ENCODE measurements at regions not wholly inside any gene's neighbourhood (a gene's known extent, or its start where the extent isn't known, plus 50 kb on each side); places are given as distances from the start of the nearest gene placed in this dataset.

DNA sequence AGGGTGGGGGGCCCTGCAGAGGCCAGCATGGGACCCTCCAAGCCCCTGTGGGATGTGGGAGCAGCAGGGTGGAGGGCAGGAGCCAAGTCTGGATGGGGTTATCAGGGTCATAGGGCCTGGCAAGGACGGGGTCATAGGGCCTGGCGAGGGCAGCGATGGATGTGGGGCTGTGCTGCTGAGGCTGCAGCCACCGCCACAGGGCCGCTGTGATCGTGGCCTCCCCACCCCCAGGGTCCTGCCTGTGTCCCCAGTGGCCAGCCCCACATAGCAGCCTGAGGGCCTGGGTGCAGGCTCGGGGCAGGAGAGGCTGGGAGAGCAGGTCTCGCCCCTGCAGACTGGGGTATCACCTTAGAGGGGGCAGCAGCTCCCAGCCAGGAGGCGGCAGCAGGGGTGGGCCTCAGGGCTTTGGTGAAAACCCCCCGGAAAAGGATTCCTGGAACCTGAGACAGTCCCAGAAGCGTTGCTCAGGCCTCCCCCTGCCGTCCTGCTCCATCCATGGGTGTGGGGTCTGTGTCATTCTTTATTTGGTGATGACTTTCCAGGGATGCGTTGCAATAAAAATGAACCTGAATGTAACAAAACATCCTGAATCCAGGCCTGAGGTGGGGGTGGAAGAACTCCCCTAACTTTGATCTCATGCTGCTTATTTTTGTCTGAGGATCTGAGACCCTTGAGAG, 107.3 kb upstream of the SHH start:
- H3K4me3 ChIP-seq (ENCODE audit: low read depth, low read length): no peak overlapping the region
- no peak for DNase-seq (ENCODE audit: low read depth)

DNA sequence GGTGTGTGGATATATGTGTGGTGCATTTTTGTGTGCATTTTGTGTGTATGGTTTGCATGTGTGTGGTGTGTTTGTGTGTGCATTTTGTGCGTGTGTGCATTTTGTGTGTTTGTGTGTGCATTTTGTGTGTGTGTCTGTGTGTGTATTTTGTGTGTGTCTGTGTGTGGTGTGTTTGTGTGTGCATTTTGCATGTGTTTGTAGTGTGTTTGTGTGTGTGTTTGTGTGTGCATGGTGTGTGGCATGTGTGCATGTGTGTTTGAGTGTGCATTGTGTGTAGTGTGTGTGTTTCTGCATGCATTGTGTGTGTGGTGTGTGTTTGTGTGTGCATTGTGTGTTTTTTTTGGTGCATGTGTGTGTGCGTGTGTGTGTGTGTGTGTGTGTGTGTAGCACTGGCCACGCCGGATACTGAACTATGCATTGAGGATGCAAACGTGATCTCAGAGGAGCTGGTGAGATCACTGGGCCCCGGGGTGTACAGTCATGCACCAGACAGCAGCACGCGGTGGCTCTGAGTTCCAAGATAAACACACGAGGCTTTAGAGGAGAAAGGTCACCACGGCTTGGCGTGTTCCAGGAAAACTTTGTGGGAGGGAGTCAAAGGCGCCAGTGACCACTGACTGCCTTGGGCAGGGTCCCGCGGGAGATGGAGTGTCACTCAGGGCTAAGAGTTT, 106.6 kb upstream of the SHH start:
- no peak overlapping the region for H3K4me3 ChIP-seq (ENCODE audit: low read depth, low read length)
- peak; percentile 86 for DNase-seq (ENCODE audit: low read depth)

DNA sequence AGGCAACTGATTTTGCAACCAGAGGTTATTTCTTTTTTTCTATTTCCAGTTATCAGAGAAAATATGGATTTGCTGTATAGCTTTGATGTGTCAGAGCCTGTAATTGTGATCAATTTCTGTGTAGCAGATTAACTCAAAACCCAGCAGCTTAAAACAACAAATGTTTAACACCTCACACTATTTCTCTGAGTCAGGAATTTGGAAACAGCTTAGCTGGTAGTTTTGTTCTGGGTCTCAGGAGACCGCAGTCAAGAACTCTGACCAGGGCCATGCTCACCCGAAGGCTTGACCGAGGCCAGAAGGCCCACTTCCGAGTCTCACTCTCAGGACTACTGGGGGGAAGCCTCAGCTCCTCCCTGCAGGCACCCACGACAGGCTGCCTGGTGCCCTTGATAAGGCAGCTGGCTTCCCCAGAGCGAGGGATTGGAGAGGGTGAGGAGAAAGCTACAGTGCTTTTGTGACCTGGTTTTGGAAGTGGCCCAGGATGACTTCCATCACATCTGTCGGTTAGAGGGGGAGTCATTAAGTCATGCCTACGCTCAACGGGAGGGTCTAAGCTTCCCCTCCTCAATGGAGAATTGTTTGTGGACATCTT, 105.7 kb upstream of the SHH start:
- no peak overlapping the region for H3K4me3 ChIP-seq (ENCODE audit: low read depth, low read length)
- no peak for DNase-seq (ENCODE audit: low read depth)

DNA sequence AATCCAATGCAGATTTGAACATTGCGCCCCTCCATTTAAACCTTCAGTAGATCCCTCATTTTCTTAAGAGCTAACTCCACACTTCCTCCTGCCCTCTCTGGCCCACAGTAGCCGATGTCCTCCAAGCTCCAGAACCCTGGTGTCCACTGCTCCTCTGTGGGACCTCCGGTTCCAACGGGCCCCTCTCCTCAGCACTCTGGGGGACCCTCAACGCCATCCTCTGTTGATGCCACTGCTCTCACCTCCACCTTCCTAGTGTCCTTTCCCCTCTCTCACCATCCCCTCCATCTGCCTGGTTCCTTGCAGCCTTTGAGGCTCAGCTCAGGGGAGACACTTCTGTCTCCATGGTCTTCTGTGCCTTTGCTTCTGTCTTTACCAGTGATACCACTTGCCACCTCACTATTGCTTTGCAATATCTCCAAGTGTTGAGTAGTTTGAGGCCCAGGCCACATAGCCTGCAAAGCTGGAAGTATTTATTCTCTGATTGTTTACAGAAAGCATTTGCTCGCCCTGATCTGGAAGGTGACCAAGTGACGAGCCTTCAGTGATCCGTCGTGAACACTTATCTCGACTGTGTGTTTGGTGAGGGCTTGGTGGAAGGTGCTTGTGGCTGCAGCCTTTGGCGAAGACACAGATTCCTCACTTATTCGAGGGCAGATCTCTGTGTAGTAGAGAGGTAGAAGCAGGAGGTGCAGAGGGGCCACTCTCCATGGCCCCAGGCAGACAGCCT, 104.8 kb upstream of the SHH start:
- no peak for DNase-seq (ENCODE audit: low read depth)
- H3K4me3 ChIP-seq (ENCODE audit: low read depth, low read length): no peak overlapping the region

DNA sequence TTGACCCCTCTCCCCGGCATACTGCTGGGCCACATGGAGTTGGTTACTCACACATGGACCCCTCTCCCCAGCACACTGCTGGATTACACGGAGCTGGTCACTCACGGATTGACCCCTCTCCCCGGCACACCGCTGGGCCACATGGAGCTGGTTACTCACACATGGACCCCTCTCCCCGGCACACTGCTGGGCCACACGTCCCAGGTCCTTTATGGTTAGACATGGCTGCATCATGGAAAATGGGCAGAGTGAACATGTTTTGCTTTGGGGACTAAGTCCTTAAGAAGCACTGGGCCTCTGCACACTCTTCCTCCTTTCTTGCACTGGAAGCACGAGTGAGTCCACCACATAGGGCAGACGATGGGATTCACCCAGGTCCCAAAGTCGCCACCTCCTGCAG, 102.1 kb upstream of the SHH start:
- DNase-seq (ENCODE audit: low read depth): no peak
- H3K4me3 ChIP-seq (ENCODE audit: low read depth, low read length): no peak overlapping the region

DNA sequence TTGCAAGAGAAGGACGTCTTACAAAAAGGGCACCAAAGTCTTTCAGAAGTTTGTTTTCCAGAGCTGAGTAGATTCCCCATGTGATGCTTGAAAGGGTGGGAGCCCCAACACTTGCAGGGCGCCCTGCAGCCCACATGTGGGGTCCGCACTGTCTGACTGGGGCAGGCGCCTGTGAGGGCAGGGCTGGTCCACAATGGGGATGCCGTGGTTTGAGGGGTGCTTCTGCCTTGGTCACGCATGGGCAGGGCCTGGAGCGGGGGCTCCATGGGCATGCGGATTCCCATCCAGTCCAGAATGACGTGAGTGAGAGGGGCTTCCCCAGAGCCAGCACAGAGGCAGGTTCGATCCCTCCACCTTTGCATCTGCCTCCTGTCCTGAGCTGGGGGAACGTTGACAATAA, 101.5 kb upstream of the SHH start:
- no peak for DNase-seq (ENCODE audit: low read depth)
- H3K4me3 ChIP-seq (ENCODE audit: low read depth, low read length): no peak overlapping the region

DNA sequence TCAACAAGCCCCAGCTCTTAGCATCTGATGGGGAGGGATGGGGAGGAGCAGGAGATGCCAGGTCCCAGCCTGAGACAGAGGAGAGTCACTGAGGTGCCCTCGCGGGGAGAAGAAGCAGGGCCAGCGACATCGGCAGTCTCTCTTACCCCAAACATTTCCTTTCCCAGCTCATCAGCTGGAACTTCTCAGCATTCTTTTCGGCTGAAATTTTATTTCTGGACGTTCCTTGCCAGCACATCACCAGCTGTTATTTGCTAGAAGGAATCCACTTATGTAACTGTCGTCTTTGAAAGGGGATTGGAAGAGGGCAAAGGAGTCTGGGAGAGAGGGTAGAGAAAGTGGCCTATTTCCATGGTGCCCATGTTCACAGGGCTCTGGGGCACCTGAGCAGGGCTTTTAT, 101.0 kb upstream of the SHH start:
- H3K4me3 ChIP-seq (ENCODE audit: low read depth, low read length): no peak overlapping the region
- no peak for DNase-seq (ENCODE audit: low read depth)

DNA sequence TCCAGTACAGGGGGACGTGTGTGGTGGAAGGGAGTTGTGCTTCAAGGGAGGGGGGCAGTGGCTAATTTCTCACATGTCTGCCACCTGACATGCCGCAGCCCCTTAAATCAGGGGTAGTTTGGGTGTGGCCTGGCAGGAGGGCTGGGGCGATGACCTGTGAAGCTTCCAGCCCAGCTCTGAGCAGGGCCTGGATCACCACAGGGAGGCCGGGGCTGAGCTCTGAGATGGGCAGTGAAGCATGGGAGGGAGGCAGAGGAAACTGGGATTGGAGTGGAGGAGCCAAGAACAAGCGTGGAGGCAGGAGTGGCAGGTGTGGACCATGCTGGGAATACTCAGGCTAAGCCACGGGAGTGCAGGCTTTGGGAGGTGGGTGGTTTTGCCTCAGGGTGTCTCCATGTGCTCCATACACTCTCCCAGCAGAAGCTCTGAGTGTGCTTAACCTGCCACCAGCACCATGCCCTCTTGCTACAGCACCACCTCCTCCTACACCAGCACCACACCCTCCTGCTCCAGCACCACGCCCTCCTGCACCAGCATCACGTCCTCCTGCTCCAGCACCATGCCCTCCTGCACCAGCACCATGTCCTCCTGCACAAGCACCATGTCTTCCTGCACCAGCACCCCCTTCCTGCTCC, 99.3 kb upstream of the SHH start:
- no peak for DNase-seq (ENCODE audit: low read depth)
- no peak overlapping the region for H3K4me3 ChIP-seq (ENCODE audit: low read depth, low read length)

DNA sequence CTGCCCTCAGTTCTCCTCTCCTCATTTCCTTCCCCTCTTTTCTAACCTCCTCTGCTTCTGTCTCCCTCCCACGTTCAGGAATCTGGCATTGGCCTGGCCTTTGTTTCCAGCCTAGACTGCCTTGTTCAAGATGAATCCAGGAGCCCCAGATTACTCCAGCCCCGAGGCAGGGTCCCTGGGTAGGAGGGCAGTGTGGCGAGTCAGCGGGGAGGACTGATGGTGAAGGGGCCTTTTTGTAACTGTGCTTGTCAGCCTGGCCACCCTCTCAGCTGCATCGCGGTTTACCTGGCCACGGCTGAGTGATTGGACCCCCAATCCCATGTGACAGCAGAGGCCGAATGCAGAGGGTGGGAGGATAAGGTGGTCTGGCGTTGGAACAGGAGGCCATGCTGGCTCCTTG, 96.1 kb upstream of the SHH start:
- no peak overlapping the region for H3K4me3 ChIP-seq (ENCODE audit: low read depth, low read length)
- DNase-seq (ENCODE audit: low read depth): no peak

DNA sequence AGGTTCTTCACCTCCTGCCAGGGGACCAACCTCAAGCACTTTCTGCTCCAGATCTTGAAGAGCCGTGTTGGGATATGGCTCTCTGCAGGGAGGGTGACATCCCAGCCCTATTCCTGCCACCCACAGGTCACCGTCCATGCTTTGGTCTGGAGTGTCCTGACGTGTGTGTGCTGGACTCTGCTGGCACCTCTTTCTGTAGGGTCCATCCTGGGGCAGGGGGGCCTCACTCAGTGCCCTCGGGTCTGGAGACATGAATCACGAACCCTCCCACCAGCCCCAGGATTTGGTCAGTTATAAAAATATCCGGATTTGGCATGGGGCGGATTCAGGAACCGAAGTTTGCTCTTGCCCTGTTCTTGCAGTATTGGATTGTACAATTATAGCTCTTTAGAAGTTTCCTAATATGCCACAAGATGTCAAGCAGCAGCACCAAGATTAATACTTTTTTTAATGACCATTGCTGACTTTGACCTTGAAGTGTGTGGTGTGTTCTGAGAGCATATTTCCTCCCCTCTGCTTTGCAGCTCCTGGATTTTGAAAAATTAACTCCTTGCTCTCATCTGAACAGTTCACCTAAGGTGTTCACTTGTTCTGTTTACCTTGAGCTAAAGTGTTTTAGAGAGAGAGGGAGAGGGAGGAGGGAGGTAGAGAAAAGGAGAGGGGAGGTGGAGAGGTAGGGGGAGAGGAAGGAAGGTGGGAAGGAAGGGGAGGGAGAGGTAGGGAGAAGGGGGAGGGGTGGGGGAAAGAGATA, 95.4 kb upstream of the SHH start:
- DNase-seq (ENCODE audit: low read depth): no peak
- no peak overlapping the region for H3K4me3 ChIP-seq (ENCODE audit: low read depth, low read length)

DNA sequence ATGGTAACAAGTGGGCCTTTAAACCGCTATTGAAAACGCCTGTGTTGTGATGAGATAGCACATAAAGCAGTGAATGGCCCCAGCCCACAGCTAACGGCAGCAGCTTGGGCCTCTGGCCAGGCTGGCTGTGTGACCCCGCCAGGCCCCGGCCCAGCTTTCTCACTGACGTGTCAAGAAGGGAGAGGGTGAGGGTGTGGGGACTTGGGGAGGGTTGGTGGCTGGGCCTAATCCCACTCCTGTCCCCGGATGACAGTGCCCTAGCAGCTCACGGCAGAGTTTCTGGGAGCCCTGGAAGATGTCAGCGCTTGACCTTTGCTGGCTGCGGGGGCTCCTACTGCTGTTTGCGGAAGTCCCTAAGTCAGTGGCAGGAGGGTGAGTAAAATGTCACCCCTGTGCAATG, 88.9 kb upstream of the SHH start:
- no peak overlapping the region for H3K4me3 ChIP-seq (ENCODE audit: low read depth, low read length)
- no peak for DNase-seq (ENCODE audit: low read depth)

DNA sequence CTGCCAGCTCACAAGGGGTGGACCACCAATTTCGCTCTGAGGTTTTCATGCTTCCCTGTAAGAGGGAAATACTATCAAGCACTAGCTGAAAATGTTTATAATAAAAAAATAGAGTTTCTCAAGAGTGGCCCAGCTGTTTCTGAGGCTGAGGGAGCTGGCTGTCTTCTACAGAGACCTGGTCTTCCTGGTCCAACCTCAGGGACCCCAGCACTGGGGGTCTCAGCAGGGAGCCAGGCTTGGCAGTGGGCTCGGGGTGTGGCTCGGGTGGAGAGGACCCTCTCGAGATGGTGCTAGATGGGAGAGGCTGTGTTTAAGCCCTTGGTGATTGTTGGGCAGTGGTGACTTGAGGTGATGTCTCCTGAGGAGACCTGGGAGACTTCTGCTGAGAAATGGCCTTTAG, 87.3 kb upstream of the SHH start:
- DNase-seq (ENCODE audit: low read depth): no peak
- no peak overlapping the region for H3K4me3 ChIP-seq (ENCODE audit: low read depth, low read length)

DNA sequence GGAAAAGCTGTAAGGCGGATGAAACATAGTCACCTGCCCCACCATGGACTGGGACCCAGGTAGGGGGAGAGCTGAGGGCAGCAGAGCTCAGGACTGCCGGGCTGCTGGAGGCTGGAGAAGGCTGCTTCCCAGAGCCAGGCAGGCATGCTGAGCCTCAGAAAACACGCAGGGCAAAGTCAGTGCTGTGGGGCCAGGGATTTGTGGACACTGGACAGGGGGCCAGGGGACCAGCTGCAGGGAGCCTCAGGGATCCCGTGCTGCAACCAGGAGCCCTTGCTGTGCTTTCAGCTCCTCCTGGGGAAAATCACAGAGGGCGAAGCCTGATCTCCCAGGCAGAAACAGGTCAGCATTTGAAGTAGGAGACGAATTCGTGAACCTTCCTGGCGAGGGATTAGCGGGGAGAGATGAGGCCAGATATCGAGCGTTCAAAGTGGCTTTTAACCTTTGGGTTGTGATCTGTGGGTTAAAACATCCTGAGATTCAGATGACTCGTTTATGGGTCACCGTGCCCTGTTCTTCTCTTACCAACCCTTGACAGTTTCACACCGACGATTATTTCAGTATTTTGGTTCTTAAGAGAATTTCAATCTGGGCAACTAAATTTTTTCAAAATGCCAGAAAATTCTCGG, 85.6 kb upstream of the SHH start:
- DNase-seq (ENCODE audit: low read depth): no peak

DNA sequence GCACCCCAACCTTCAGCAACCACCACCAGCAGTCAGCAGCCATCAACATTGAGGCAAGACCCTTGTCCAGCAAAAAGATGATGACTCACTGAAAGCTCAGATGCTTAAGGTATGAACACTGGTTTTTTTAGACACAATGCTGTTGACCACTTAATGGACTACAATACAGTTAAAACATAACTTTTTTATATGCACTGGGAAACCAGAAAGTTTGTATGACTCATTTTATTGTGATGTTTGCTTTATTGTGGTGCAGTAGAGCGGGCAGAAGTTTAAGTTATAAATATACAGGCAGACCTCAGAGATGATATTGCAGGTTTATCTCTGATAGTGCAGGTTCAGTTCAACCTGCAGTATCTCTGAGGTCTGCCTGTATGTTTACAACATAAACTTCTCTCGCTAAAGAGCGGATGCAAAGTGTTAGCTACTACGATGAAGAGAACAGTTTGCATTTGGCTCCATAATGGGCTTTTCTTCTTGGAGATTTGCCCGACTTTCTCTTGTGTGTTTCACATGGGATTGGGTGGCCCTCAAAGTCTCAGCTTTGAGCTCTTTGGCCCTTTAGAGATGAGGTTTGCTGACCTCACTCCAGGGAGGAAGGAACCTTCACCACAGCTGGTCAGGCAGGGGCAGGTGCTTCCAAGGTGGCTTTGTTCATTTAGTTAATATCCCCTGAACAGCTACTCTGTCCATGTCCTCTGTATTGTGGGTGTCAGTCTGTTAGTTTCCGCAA, 84.4 kb upstream of the SHH start:
- no peak for DNase-seq (ENCODE audit: low read depth)
- no peak overlapping the region for H3K4me3 ChIP-seq (ENCODE audit: low read depth, low read length)

More for the DNA sequence above, 85.6 kb upstream of the SHH start:
- H3K4me3 ChIP-seq (ENCODE audit: low read depth, low read length): no peak overlapping the region

DNA sequence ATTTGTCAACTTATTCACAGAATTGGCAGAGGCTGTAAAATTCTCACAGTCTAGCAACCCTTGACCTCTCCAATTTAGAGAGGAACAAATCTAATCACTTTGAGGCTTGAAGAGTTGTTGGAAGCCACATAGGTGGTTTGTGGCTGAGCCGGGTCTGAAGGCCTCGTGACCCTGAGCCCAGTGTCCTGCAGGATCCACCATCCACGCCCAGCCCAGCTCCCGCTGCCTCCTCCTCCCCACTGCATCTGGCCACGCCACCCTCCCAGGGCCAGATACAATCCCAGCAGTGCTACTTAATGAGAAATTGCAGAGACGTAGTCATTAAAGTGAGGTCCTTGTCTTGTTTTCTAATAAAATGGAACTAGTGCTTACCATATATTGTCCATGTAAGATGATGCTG, 81.4 kb upstream of the SHH start:
- no peak for DNase-seq (ENCODE audit: low read depth)
- H3K4me3 ChIP-seq (ENCODE audit: low read depth, low read length): no peak overlapping the region

DNA sequence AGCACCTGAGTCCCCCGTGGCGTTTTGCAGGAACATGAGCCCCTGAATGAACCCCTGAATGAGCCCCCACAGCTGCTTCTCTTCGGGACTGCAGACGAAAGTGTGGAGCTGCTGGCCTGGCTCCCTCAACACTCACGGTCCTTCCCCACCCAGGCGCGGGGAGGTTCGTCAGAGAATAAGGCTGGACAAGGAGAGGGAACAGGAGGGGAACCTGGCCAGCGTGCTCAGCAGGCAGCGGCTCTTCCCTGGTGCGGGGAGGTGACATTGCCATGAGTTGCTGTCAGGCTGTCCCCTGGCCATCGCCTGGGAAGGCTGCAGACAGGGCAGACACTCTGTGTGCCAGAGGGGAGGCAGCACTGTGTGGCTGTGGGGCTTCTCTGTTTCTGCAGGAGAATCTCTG, 80.9 kb upstream of the SHH start:
- no peak overlapping the region for H3K4me3 ChIP-seq (ENCODE audit: low read depth, low read length)
- no peak for DNase-seq (ENCODE audit: low read depth)

DNA sequence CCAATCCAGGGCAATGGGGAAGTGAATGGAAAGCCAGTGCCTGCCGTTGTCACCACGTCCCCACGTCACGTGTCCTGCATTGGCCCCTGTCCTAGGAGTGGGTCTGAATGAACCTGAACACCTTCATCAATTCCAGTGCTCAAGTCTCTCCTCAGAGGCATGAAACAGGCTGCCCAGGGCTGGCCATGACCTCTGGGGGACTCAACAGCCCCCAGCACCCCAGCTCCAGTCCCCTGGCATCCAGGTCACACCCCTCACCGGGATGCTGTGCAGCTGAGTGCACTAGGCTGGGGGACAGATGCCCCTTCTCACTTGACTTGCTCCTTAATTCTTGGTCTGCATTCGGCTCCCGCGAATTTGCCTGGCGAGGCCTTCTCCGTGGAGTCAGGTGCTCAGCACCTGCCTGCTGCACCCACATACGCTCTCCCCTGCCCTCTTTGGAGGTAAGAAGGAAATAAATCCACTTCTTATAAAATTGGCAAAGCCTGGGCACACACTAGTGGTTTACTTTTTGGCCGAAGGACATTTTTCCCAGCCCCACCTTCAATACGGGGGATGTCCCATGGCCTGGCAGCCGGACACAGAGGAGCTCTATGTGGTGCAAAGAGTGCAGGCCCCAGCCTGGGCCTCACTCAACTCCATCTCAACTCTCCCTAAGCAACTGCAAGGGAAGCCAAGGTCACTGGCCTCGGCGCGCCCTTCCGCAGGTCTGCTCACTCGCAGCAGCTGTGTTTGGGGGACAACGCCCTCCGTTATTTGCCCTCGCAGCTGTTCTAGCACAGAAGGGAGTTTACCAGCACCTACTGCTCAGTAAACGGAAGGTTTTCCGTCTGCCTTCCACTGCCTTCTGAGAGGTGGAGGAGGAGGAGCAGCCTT, 77.6 kb upstream of the SHH start:
- no peak overlapping the region for H3K4me3 ChIP-seq (ENCODE audit: low read depth, low read length)
- DNase-seq (ENCODE audit: low read depth): no peak

DNA sequence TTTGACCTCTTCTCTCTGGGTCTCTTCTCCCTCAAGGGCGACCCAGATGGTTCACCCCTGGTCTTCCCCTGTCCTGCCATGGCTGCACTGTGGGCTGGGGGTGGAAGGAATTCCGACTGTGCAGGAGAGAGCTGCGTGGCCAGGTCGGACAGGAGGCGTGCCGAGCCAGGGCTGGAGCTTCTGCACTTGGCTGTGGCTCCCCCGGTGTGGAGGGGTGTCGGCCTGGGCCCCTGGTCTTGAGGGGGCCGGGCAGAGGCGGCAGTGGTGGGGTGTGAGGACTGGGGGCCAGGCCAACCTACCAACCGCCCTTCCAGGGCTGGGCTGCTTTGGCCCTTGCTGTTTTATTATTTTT, 74.9 kb upstream of the SHH start:
- H3K4me3 ChIP-seq (ENCODE audit: low read depth, low read length): no peak overlapping the region

More for the DNA sequence above, 74.9 kb upstream of the SHH start:
- no peak for DNase-seq (ENCODE audit: low read depth)
